GM12892 (cell line): ENCODE measurements at regions not wholly inside any gene's neighbourhood (a gene's known extent, or its start where the extent isn't known, plus 50 kb on each side); places are given as distances from the start of the nearest gene placed in this dataset.

Source experiments
- POLR2A ChIP-seq: IDR thresholded peaks from 2 replicates; pipeline ENCODE4 v1.6.1; 2011; ENCODE audit warnings: low read depth, low read length, control low read depth
- POLR2AphosphoS5 ChIP-seq: IDR thresholded peaks from 2 replicates; pipeline ENCODE4 v1.6.1; 2011; ENCODE audit warnings: low read depth, low read length, control low read depth

GRCh38 chr11:72512956-72513355, 78.6 kb upstream of the CLPB start:
- no peak for TF ChIP-seq POLR2A
- no peak for TF ChIP-seq POLR2AphosphoS5
